ENCODE measurements at regions not wholly inside any gene's neighbourhood (a gene's known extent, or its start where the extent isn't known, plus 50 kb on each side); places are given as distances from the start of the nearest gene placed in this dataset.
A peak's percentile ranks its signal among the peaks of the same experiment; 100 is the strongest.

DNA sequence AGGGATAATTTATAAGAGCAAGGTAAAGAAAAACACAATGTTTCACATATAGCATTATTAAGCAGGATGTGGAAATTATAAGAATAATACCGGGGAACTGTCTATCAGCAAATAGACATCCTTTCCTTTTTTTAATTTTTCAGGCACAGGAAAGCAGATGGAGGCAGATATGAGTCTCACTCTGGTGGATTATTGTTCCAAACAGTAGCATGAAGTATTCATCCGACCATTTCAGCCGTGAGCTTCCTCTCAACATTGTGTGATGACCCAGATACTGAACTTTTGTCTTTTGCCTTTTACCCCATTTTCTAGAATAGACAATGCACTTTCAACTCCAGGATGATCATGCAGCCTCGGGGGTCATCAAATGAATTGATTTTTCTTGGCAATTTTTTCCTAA lies 599.8 kb downstream of the ADGRL2 start:
- TF ChIP-seq, protein P1, sequence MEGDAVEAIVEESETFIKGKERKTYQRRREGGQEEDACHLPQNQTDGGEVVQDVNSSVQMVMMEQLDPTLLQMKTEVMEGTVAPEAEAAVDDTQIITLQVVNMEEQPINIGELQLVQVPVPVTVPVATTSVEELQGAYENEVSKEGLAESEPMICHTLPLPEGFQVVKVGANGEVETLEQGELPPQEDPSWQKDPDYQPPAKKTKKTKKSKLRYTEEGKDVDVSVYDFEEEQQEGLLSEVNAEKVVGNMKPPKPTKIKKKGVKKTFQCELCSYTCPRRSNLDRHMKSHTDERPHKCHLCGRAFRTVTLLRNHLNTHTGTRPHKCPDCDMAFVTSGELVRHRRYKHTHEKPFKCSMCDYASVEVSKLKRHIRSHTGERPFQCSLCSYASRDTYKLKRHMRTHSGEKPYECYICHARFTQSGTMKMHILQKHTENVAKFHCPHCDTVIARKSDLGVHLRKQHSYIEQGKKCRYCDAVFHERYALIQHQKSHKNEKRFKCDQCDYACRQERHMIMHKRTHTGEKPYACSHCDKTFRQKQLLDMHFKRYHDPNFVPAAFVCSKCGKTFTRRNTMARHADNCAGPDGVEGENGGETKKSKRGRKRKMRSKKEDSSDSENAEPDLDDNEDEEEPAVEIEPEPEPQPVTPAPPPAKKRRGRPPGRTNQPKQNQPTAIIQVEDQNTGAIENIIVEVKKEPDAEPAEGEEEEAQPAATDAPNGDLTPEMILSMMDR (conservative IDR thresholded peaks at IDR 0.05; ENCODE audit: control insufficient read depth, insufficient read depth, low read depth, low read length): no peak
- no peak overlapping the region for H3K4me3 ChIP-seq (ENCODE audit: control insufficient read depth, low read depth, low read length)
- DNase-seq (ENCODE audit: low read depth): no peak

DNA sequence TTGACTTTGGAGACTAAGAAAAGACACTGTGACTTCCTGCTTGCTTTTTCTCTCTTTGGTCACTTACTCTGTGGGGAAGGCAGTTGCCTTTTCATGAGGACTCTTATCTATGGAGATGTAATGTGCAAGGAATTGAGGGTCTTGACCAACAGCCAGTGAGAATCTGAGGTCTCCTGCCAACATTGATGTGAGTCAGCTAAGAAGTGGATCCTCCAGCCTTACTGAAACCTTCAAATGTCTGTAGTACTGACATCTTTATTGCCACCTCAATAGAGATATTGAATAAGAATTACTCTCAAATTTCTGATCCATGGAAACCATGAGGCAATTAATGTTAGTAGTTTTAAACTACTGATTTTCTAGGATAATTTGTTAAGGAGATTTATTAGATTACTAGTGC lies 598.4 kb downstream of the ADGRL2 start:
- no peak overlapping the region for H3K4me3 ChIP-seq (ENCODE audit: control insufficient read depth, low read depth, low read length)
- DNase-seq (ENCODE audit: low read depth): no peak
- TF ChIP-seq, protein P1 (conservative IDR thresholded peaks at IDR 0.05; ENCODE audit: control insufficient read depth, insufficient read depth, low read depth, low read length): no peak

DNA sequence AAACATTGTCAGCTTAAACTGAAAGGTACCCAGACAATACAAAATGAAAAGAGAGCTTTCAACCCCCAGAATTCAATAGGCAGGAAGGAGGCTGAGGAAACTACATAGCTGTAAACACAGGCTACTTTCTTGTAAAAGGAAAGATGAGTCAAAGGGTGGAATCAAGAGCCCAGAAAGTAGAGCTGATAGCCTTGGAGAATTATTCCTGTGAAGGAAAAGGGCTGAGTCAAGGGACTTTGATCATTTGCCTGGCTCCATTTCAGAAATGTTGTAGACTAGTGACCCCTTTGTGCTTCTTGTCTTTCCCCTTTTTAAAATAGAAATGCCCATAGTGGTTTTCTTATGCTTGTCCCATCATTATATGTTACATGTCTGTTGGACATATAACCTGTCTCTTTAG lies 597.6 kb downstream of the ADGRL2 start:
- H3K4me3 ChIP-seq (ENCODE audit: control insufficient read depth, low read depth, low read length): no peak overlapping the region
- TF ChIP-seq, protein P1 (conservative IDR thresholded peaks at IDR 0.05; ENCODE audit: control insufficient read depth, insufficient read depth, low read depth, low read length): no peak
- DNase-seq (ENCODE audit: low read depth): no peak

DNA sequence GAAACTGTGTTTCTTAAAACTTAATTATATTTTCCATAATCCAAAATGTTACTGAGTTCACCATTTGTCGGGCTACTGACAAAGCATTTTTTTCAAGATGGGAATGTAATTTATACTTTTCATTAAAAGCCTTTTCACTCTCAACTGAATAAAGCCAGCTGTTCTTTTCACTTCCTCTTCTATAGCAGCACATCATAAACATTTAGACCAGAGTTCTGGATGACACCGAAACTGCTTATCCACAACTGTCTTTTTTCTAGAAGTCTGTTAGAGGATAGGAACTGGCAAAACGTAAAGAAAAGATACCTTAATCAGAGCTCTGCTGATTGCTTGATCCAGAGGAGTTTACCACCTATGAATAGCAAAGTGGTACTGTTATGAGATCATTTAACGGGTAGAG lies 594.7 kb downstream of the ADGRL2 start:
- no peak overlapping the region for H3K4me3 ChIP-seq (ENCODE audit: control insufficient read depth, low read depth, low read length)
- TF ChIP-seq, protein P1 (conservative IDR thresholded peaks at IDR 0.05; ENCODE audit: control insufficient read depth, insufficient read depth, low read depth, low read length): no peak
- no peak for DNase-seq (ENCODE audit: low read depth)

DNA sequence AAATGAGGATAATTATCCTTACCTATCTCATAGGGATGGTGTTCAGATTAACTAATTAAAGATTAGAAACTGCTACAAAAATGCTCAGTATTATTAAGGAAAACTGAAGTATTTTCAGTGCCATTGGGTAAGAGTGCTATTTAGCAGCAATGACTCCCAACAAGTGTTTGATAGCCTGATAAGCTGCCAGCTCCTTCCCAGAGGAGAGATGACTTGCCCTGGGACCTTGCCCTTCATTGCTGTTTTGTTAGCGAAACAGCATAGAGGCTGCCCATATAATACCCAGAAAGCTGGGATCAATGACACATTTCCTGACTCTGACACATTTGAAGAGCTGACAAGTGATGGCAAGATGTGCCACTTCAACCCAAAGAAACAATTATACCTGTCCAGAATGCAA lies 592.2 kb downstream of the ADGRL2 start:
- DNase-seq (ENCODE audit: low read depth): no peak
- H3K4me3 ChIP-seq (ENCODE audit: control insufficient read depth, low read depth, low read length): no peak overlapping the region
- TF ChIP-seq, protein P1 (conservative IDR thresholded peaks at IDR 0.05; ENCODE audit: control insufficient read depth, insufficient read depth, low read depth, low read length): no peak

DNA sequence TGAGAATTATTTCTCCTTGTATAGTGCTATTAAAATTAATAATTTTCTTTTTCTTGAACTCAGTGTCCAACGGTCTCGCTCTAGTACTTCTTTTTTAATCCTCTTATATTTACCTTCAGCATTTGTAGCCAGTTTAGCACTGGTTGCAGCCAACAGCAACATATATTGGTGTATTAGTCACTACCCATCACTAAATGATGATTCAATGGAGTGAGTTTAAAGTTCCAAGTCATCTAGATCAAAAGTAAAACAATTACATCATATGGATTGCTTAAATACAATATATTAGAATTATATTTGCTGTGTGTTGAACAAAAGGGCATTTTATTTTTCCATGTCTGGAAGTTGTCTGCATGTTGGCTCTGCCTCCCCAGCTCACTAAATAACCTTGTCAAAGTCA lies 591.8 kb downstream of the ADGRL2 start:
- TF ChIP-seq, protein P1 (conservative IDR thresholded peaks at IDR 0.05; ENCODE audit: control insufficient read depth, insufficient read depth, low read depth, low read length): no peak

DNA sequence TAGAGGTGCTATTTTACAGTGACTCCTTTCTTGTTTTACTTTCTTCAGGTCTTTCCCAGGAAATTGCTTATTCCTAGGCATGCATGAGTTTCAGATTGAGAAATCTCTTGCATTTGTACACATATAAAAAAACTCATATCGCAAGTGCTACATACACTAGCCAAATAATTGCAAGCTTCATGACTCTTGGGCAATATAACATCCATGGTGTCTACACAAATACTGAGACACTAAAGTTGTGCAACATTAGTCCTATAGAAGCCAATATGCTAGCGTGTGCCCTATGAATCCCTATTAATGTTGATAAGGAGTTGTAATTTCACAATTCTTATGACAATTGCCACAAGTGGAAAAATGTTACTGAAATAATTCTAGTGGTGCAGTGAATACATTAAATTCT lies 591.0 kb downstream of the ADGRL2 start:
- TF ChIP-seq, protein P1 (conservative IDR thresholded peaks at IDR 0.05; ENCODE audit: control insufficient read depth, insufficient read depth, low read depth, low read length): no peak
- peak; percentile 25 for DNase-seq (ENCODE audit: low read depth)
- no peak overlapping the region for H3K4me3 ChIP-seq (ENCODE audit: control insufficient read depth, low read depth, low read length)

More for the DNA sequence above, 591.8 kb downstream of the ADGRL2 start:
- H3K4me3 ChIP-seq (ENCODE audit: control insufficient read depth, low read depth, low read length): no peak overlapping the region
- DNase-seq (ENCODE audit: low read depth): peak; percentile 77
